NCI-H748 (cell line): ENCODE measurements at regions not wholly inside any gene's neighbourhood (a gene's known extent, or its start where the extent isn't known, plus 50 kb on each side); places are given as distances from the start of the nearest gene placed in this dataset.

Experiments used
- DNase-seq: peaks from one replicate; lab custom pipeline; 2025; ENCODE audit not compliant: unreplicated experiment; lab: John Stamatoyannopoulos, UW

DNA sequence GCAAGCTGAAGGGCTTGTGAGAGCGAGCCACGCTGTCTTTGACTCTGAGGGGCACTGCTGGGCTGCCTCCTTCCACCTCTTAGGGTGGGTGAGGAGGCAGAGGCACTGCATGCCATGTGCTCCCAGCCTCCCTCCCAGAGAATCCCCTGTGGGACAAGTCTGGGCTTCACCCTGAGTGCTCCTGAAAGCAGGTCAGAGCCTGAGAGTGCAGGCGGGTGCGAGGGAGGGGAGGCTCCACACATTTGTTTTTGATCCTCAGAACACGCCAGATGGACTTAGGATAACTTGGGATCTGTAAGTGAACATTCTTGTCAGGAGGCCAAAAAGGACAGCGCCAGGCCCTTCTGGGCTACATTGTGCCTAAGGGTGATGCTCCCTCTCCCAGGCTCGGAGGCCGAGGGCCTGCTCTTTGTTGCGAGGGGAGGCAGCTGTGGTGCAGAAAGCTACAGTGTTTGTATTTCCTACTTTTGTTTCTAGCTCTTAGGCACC is 155.4 kb downstream of the TMX1 start:
- no peak for DNase-seq

DNA sequence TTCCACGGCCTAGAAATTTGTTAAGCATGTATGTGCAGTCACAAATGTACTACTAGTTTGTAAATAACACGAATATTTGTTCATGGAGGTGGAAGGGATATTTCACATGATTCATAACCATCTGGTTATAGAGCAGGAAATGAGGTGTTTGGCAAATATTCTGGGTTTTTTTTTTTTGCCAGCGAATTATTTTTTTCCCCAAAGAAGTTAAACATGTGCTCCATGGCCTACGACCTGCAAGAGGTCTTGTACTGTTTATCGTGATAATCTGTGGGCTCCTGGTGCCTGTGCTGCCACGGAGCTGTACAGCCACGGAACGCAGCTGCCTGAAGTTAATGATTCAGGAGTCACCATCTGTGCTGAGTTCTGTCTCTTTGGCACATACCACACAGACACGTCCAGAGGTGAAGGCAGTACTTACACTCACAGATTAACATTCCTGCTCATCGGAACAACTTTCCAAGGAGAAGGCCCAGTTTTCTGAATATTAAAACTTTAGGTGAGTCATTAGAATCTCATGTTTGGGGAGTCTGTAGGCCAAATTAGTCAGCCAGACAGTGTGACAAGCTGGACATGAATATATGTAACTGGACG is 156.3 kb downstream of the TMX1 start:
- DNase-seq = no peak

DNA sequence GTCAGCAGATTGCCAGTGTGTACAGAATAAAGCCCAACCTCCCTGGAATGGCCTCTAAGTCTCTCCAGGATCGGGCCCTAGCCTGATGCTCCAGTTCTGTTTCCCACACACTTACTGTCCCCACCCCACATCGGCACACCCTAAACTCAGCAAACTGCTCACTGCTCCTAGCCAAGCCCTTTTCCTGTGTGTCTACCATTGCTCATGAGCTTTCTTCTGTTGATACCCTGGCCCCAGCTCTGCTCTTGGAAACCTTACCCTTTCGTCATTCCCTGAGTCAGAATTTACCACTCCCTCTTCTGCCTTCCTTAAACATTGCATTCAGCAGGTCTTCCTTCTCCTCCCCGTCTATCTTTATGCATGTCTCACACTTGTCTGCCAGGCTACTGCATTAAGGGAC is 158.9 kb downstream of the TMX1 start:
- DNase-seq = no peak

DNA sequence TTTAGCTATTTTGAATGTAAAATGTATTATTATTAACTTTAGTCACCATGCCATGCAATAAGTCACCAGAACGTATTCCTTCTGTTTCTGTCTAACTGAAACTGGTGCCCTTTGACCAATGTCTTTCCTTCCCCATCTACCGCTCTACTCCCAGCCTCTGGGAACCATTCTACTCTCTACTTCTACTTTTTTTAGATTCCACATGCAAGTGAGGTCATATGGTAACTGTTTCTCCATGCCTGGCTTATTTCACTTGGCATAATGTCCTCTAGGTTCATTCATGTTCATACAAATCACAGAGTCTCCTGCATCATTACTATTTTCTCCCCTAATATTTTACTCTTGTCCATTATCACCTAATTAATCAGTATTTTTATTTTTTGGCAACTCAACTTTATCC is 160.1 kb downstream of the TMX1 start:
- DNase-seq = no peak

DNA sequence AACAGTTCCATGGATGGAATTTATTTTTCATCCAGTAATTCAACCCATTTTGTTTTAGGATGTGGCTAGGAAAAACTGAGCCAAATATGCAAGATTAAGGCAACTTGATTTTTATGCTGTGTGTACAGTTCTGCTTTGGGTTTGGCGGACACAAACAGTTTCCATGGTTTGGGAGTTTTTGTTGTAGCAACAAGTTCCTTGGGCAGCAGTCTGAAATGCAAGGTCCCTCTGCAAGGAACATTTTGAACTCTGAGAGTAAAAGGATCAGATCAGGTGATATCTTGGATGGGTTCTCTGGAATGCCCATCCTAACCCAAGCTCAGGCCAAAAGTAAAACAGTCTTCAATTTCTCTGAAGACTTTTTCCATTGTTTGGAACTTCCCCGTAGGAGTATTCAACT is 161.2 kb downstream of the TMX1 start:
- no peak for DNase-seq

DNA sequence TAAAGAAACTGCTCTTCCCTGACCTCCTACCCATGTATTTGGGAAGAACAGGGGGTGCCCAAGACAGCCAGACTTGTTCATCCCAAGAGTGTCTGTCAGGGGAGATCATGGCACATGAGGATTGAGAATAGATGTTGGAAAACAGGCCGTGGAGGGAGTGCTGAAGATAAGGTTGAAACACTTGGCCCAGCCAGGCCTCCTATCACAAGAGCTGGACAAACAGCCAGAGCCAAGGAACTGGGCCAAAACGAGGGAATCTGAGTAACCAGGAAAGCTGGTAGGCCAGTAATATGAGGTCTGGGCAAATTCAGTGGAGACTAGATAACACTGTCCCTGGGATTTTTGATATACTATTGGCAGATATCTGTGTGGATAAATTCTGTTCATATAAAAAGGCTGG is 161.7 kb downstream of the TMX1 start:
- no peak for DNase-seq

DNA sequence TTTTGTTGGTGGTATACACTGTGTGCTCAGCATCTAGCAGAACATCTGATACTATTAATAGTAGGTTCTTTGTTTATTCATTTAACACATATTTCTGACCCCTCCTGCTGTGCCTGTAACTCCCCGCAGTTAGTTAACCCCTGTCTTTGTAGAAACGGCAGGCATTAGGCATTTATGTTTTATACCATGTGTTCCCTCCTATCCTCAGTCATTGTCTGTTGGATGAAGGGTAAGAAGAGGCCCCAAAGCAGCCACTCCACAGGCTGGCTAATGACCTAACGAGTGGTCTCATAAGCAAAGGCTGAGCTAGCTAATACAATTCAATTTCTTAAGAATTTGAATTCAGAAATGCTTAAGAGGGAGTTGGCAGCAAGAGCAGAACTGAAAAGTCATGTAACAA is 170.8 kb downstream of the TMX1 start:
- DNase-seq = no peak

DNA sequence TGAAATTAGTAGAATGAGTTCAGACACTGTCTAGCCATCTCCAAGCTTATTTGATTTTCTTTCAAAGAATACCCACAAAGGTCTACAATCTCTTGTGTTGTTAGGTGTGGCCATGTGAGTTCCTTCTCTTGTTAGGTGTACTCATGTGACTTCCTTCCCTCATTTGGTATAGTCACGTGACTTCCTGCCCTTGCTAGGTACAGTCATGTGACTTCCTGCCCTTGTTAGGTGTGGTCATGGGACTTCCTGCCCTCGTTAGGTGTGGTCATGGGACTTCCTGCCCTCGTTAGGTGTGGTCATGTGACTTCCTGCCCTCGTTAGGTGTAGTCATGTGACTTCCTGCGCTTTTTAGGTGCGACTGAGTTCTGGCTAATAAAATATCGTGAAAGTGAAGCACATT is 179.6 kb downstream of the TMX1 start:
- DNase-seq = no peak

DNA sequence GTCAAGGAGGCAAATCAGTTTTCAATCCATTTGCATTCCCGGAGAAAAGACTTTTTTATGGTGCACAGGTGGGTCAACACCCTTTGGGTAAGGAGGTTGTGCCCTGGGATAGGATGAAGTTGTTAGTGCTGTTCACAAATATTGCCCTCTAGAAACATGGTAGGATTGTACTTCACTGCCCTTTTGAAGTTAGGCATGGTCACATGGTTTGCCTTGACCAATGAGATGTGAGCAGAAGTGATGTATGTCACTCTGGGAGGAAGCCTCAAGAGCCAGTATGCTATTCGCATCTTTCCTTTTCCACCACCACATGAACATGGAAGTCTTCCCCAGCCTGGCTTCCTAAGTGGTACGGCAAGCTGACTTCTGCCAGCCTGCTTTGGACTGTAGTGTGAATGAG is 182.7 kb downstream of the TMX1 start:
- DNase-seq = no peak

DNA sequence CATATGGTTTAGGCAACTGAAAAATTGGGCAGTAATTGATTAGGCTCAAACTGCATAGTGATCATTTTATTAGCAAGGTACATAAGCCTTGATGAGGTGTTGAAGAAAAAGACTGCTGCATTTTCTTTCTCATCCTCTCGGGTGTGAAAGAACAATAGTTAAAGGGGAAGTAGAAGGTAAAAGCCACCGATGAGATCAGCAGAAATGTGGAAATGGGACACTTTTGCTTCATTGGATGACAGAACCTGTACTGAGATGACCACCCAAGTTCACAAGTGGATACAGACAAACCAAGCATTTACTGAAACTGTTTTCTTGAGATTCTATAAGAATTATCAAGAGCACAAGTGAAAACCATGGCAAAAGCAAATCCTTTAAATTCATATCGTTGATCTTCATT is 184.0 kb downstream of the TMX1 start:
- DNase-seq = no peak

DNA sequence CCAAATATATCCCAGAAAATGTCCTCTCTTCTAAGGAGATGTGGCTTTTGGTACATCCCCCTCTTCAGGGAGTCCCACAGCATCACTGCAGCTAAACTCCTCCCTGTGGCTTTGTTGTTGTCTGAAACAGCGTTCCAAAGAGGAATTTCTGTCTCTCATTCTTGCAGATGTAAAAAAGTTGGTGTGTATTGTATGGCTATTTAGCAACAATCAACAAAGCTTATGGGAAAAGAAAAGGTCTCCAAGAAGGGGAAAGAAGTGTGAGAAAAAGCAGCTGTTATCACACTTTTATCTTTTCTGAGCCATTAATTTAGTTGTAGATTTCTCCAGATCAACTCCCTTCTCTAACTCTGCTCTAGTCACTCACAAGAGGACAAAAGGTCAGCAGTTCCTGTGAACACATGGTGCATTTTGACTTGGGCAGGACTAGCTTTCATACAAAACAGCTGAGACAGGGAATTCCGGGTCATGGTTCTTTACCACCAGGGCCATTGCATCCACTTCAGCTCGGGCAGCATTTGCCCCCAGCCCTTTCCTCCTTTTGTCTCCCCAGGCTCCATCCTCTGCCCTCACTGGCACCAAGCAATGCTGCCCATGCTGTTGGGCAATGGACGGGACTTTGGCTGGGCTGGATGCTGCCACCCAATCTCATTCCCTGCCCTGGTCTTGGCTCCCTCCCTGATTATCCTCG is 184.7 kb downstream of the TMX1 start:
- no peak for DNase-seq

DNA sequence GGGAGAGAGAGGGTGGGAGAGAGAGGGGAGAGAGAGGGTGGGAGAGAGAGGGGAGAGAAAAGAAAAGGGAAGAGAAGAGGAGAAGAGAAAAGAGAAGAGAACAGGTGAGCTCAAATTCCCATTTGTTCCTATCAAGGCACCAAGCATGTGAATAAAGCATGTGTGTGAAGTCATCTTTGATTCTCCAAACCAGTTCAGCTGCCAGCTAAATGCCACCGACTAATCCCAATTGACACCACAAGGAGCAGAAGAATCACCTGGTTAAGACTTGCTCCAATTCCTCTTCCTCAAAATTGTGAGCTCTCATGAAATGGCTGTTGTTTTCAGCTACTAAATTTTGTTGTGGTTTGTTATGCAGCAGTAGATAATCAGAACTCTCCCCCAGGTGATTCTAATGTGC is 188.9 kb downstream of the TMX1 start:
- no peak for DNase-seq

DNA sequence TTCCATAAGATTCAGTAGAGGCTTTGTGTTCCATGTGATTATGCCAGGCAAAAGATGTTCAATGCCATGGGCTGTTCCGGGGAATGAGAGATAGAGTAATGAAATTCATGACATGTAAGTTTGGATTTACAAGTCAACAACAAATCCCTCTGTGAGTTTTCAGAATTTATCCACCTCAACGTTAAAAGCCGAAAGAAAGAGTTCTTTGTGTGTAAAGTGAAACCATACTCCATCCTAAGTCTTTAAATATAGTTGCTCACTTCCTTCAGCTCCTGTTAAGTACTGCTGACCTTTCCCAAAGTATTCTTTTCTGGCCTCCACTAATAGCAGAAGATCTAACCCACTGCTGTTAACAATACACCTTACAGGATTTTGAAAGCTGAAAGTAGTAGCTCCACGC is 190.0 kb downstream of the TMX1 start:
- no peak for DNase-seq

DNA sequence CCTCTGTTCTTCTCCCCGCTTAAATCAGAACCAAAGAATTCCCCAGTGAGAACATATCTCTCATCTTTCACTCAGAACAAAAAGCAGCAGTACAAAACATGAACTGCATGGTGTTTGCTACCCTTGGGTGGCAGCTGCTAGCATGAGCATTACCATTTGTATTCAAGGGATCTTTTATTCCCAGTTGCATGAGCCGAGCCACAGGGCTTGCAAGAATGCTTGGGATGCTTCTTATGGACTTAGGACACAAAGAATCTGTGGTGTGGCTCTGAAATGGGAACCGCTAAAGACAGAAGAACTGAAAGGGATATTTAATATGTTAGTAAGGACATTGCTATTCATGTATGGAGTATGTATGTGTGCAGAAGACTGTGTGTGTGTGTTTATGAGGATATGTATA is 190.6 kb downstream of the TMX1 start:
- DNase-seq = no peak

DNA sequence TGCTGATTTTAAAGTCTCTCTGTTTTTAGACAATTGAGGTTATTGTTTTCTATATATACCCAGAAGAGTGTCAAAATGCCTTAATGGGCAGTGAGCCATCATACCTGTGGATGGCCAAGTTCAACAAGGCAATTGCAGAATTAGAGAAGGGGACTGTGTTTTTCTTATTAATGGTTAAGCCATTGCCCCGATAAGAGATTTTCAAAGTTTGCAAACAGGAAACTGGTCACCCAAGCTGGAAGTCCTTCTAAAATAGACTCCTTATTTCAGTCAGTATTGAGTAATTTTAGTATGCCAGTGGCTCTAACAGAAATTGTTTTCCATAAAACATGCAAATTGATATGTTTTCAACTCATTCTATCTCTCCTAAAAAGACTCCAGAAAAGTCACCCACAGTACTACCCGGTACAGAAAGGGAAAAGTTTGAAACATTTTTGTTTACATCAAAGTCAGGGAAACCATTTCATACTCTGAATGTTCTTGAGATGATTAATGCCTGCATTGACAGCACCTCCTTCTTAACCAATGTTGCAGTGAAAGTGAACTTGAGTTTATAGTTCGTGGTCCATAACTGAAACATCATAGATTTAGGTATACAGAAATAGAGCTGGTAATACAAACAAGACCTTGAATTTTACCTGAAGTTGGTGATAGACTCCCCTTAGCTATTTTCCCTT is 191.1 kb downstream of the TMX1 start:
- no peak for DNase-seq

DNA sequence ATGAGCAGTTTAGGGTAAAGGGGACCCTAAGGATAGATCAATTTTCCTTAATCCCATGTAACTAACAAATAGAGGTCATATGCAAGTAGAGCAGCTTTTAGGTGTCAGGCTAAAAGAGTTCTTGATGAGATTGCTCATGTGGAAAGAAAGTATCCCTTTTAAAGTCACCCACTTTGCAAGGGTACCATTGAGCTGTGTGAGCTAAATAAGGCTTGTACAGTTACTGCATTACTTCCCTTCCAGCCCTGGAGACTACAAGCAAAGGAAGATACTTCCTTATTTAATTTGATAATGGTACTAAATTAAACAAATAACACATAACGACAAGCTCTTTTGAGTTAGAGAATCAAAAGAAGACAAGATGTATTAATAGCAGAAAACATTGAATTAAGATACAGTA is 191.7 kb downstream of the TMX1 start:
- no peak for DNase-seq

DNA sequence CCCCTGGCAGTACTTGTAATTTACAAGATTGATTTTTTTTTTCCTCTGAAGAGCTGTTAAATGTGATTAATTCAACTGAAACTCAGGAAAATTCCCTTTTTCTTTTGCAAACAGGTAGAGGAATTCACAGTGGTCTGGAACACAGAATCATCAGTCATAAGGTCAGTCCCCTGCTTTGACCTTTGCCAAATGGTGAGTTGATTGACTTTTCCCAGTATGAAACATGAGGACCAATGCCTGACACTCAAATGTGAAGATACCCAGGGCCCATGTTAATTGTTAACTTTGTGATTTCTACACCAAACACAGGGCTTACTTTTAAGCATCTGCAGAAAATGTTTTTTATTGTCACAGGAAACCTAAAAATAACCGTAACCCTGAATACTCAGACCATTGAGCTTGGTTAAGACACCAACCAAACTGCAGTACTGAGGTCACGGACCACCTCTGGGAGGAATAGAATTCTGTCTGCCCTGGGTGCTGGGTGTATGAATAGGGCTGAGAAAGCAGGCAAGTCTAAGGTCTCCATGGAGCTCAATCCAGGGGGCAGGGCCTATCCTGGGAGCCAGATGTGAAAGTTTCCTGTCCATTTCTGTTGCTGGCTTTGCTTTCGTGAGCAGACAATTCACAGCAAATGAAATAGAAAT is 192.4 kb downstream of the TMX1 start:
- DNase-seq = no peak

DNA sequence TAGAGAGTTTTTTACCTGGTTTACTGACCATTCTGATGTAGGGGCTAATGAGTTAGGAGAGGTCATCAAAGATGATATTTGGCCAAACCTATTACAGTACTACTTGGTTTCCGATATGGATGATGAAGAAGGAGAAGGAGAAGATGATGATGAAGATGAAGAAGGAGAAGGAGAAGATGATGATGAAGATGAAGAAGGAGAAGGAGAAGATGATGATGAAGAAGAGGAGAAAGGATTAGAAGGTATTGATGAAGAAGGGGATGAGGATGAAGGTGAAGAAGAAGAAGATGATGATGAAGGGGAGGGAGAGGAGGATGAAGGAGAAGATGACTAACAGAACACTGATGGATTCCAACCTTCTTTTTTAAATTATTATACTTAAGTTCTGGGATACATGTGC is 196.6 kb downstream of the TMX1 start:
- no peak for DNase-seq

DNA sequence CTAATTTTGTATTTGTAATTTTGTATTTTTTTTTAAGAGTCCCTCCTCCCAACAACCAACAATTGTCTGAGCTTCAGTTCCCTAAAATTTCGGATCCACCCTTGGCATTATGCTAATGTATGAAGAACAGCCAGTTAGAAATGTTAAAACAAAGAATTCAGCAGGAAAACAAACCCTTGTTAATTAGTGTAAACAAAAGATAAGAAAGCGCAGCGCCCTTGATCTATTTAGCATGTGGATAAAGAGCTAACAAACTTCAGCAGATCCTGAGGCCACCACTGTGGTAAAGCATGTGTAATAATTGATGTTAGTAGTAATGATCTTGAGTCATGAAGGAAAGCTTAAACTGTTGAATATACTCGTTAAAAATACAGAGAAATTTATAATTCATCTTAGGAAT is 199.8 kb downstream of the TMX1 start:
- no peak for DNase-seq

DNA sequence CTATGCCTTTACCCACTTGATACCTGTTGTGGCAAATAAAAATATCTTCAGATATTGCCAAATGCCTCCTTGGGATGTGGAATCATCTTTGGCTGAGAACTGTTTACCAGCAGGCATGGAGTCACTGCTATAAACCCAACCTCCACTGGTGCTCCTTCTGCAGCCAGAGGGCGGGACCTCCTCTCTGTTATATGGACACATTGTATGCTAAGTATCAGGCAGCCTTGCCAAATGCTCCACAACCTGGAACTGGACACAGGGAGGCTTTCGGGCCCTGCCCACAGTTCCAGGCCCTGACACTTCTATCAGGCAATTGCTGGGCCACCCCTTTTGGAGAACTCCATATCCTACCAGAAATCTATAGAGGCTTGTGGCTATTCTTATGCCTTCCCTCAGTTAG is 201.0 kb downstream of the TMX1 start:
- no peak for DNase-seq

DNA sequence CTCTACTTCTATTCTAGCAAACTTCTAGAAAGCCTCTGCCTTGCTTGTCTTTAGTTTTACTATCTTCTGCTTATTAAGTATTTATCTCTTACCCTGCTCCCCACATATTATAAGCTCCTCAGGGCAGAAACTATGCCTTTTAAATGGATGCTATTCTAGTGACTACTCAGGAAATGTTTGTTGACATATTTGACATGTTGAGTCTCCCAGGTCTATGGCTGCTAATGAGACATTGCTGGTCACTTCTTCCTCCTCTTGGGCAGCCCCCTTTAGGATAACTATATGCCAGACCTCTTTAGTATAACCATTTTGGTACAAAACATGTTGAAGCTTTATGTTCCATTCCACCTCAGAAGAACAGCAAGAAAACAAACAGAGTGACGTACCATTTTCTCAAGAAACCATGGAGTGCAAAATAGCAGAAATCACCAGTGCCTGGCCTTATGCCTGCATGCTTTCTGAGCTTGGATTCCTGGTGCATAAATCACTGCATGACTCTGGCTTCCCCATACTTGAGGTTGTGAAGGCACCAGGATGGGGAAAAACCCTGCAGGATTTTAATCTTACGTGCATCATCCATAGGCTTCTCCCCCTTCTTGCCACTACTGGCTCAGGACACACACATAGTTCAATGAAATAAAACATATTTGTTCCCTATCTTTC is 202.6 kb downstream of the TMX1 start:
- DNase-seq = no peak
